Ishikawa (cell line): ENCODE measurements at regions not wholly inside any gene's neighbourhood (a gene's known extent, or its start where the extent isn't known, plus 50 kb on each side); places are given as distances from the start of the nearest gene placed in this dataset.

Source experiments
- CEBPB ChIP-seq: IDR thresholded peaks from 2 replicates; pipeline ENCODE4 v1.6.1; 2012
- CREB1 ChIP-seq: IDR thresholded peaks from 2 replicates; pipeline ENCODE4 v1.6.1; 2012; ENCODE audit warnings: low read depth
- EGR1 ChIP-seq: IDR thresholded peaks from 2 replicates; pipeline ENCODE4 v1.6.1; 2012
- EP300 ChIP-seq: IDR thresholded peaks from 2 replicates; pipeline ENCODE4 v1.6.1; 2012; ENCODE audit warnings: borderline replicate concordance
- FOXM1 ChIP-seq: IDR thresholded peaks from 2 replicates; pipeline ENCODE4 v1.6.1; 2012; ENCODE audit warnings: low read depth, borderline replicate concordance
- NFIC ChIP-seq: IDR thresholded peaks from 2 replicates; pipeline ENCODE4 v1.6.1; 2012
- RAD21 ChIP-seq: IDR thresholded peaks from 2 replicates; pipeline ENCODE4 v1.6.1; 2012; ENCODE audit warnings: low read depth
- TAF1 ChIP-seq: IDR thresholded peaks from 2 replicates; pipeline ENCODE4 v1.6.1; 2012; ENCODE audit warnings: low read depth, mild to moderate bottlenecking
- TEAD4 ChIP-seq: IDR thresholded peaks from 2 replicates; pipeline ENCODE4 v1.6.1; 2012
- YY1 ChIP-seq: IDR thresholded peaks from 2 replicates; pipeline ENCODE4 v1.6.1; 2012; ENCODE audit warnings: low read depth
- ZBTB7A ChIP-seq: IDR thresholded peaks from 2 replicates; pipeline ENCODE4 v1.6.1; 2012; ENCODE audit warnings: low read depth
- TF ChIP-seq, protein P1 (sequence below): IDR thresholded peaks from 2 replicates; pipeline ENCODE4 v1.6.1; 2012; ENCODE audit warnings: low read depth, mild to moderate bottlenecking
- TF ChIP-seq, protein P2 (sequence below): IDR thresholded peaks from 2 replicates; pipeline ENCODE4 v1.6.1; 2012
- TF ChIP-seq, protein P3 (sequence below): IDR thresholded peaks from 2 replicates; pipeline ENCODE4 v1.6.1; 2012

DNA sequence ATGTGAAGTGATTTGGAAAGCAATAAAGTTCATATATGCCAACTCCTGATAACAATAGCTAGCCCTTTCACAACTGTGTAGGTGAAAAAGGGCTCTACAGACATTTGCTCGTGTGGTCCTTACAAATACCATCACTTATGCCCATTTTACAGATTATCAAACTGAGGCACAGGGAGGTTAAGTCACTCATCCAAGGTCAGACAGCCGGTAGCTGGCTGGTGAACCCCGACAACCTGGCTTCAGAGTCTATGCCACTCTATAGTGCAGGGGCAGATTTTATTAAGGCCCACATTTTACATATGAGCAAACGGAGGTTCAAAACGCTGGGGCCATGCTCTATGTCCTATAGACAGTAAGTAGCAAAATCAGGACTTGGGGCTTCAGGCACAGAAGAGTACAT is 280.5 kb downstream of the RRAGC start:
- TF ChIP-seq ZBTB7A (no peak), CREB1 (no peak), RAD21 (no peak), EGR1 (no peak), TAF1 (no peak), EP300 (no peak), CEBPB (no peak), TEAD4 (no peak), FOXM1 (no peak), NFIC (no peak), YY1 (no peak)
- TF ChIP-seq, protein P1, sequence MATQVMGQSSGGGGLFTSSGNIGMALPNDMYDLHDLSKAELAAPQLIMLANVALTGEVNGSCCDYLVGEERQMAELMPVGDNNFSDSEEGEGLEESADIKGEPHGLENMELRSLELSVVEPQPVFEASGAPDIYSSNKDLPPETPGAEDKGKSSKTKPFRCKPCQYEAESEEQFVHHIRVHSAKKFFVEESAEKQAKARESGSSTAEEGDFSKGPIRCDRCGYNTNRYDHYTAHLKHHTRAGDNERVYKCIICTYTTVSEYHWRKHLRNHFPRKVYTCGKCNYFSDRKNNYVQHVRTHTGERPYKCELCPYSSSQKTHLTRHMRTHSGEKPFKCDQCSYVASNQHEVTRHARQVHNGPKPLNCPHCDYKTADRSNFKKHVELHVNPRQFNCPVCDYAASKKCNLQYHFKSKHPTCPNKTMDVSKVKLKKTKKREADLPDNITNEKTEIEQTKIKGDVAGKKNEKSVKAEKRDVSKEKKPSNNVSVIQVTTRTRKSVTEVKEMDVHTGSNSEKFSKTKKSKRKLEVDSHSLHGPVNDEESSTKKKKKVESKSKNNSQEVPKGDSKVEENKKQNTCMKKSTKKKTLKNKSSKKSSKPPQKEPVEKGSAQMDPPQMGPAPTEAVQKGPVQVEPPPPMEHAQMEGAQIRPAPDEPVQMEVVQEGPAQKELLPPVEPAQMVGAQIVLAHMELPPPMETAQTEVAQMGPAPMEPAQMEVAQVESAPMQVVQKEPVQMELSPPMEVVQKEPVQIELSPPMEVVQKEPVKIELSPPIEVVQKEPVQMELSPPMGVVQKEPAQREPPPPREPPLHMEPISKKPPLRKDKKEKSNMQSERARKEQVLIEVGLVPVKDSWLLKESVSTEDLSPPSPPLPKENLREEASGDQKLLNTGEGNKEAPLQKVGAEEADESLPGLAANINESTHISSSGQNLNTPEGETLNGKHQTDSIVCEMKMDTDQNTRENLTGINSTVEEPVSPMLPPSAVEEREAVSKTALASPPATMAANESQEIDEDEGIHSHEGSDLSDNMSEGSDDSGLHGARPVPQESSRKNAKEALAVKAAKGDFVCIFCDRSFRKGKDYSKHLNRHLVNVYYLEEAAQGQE, result no peak
- TF ChIP-seq, protein P2, sequence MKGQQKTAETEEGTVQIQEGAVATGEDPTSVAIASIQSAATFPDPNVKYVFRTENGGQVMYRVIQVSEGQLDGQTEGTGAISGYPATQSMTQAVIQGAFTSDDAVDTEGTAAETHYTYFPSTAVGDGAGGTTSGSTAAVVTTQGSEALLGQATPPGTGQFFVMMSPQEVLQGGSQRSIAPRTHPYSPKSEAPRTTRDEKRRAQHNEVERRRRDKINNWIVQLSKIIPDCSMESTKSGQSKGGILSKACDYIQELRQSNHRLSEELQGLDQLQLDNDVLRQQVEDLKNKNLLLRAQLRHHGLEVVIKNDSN, result no peak
- TF ChIP-seq, protein P3, sequence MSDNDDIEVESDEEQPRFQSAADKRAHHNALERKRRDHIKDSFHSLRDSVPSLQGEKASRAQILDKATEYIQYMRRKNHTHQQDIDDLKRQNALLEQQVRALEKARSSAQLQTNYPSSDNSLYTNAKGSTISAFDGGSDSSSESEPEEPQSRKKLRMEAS, result no peak
